KG1 (cell line): ENCODE measurements at regions not wholly inside any gene's neighbourhood (a gene's known extent, or its start where the extent isn't known, plus 50 kb on each side); places are given as distances from the start of the nearest gene placed in this dataset.

Experiments used
- DNase-seq: peaks from one replicate; lab custom pipeline; 2025; lab: John Stamatoyannopoulos, UW

- no peak for DNase-seq
Measured at GRCh38 chr10:29397221-29397620, 108.4 kb downstream of the LYZL1 start.

GRCh38 chr10:29403208-29403607 lies 114.3 kb downstream of the LYZL1 start:
- no peak for DNase-seq

- no peak for DNase-seq
Measured at GRCh38 chr10:29407280-29407858, 118.5 kb downstream of the LYZL1 start.
